ENCODE measurements at regions not wholly inside any gene's neighbourhood (a gene's known extent, or its start where the extent isn't known, plus 50 kb on each side); places are given as distances from the start of the nearest gene placed in this dataset.

- DNase-seq: no peak
Measured at GRCh38 chr3:64985072-64985471, 297.3 kb upstream of the ADAMTS9 start.

GRCh38 chr3:64983583-64984359 lies 296.0 kb upstream of the ADAMTS9 start:
- DNase-seq: no peak

GRCh38 chr3:64977308-64978100 lies 289.7 kb upstream of the ADAMTS9 start:
- DNase-seq: no peak

- DNase-seq: no peak
Measured at GRCh38 chr3:64976456-64976855, 288.7 kb upstream of the ADAMTS9 start.

- no peak for DNase-seq
Measured at GRCh38 chr3:64975147-64975546, 287.3 kb upstream of the ADAMTS9 start.

- no peak for DNase-seq
Measured at GRCh38 chr3:64974401-64974800, 286.6 kb upstream of the ADAMTS9 start.

GRCh38 chr3:64972793-64973192 lies 285.0 kb upstream of the ADAMTS9 start:
- no peak for DNase-seq

GRCh38 chr3:64971602-64972001 lies 283.8 kb upstream of the ADAMTS9 start:
- DNase-seq: no peak

GRCh38 chr3:64970634-64971033 lies 282.8 kb upstream of the ADAMTS9 start:
- no peak for DNase-seq

- DNase-seq: no peak
Measured at GRCh38 chr3:64961301-64961700, 273.5 kb upstream of the ADAMTS9 start.

- no peak for DNase-seq
Measured at GRCh38 chr3:64958199-64958843, 270.5 kb upstream of the ADAMTS9 start.

- DNase-seq: no peak
Measured at GRCh38 chr3:64957408-64958198, 269.8 kb upstream of the ADAMTS9 start.

- no peak for DNase-seq
Measured at GRCh38 chr3:64956711-64957325, 269.0 kb upstream of the ADAMTS9 start.

GRCh38 chr3:64954995-64955636 lies 267.3 kb upstream of the ADAMTS9 start:
- DNase-seq: no peak

GRCh38 chr3:64945171-64945729 lies 257.4 kb upstream of the ADAMTS9 start:
- DNase-seq: no peak

GRCh38 chr3:64943866-64944265 lies 256.1 kb upstream of the ADAMTS9 start:
- no peak for DNase-seq

- DNase-seq: no peak
Measured at GRCh38 chr3:64940596-64941348, 253.0 kb upstream of the ADAMTS9 start.

- DNase-seq: no peak
Measured at GRCh38 chr3:64939747-64940450, 252.1 kb upstream of the ADAMTS9 start.

- DNase-seq: no peak
Measured at GRCh38 chr3:64939309-64939708, 251.5 kb upstream of the ADAMTS9 start.

- DNase-seq: no peak
Measured at GRCh38 chr3:64936556-64936955, 248.8 kb upstream of the ADAMTS9 start.
